Uterus (tissue), 2 donors: ENCODE measurements at regions not wholly inside any gene's neighbourhood (a gene's known extent, or its start where the extent isn't known, plus 50 kb on each side); places are given as distances from the start of the nearest gene placed in this dataset.

Source experiments
- CTCF ChIP-seq, 4 experiments: fragments of 200-600 bp in 2 of 4; fragments of 450-650 bp in 2 of 4; sonication (generic) in 2 of 4; IDR thresholded peaks; one replicate each; pipeline ENCODE4 v1.5.1; 2016 to 2019; ENCODE audit warnings: antibody characterized with exemption in 4 of 4, mild to moderate bottlenecking in 2 of 4, moderate library complexity in 1 of 4
- POLR2A ChIP-seq, 2 donors: fragments of 450-650 bp; IDR thresholded peaks; one replicate each; pipeline ENCODE4 v1.6.1; 2016; ENCODE audit warnings: antibody characterized with exemption in 2 of 2, mild to moderate bottlenecking in 1 of 2, moderate library complexity in 1 of 2

GRCh38 chr6:139882977-139883728 is 508.7 kb upstream of the CITED2 start:
- TF ChIP-seq CTCF (IDR thresholded peaks at IDR 0.05): no peak
- TF ChIP-seq POLR2A (IDR thresholded peaks at IDR 0.05): no peak
